PC-3 (cell line): ENCODE measurements at regions not wholly inside any gene's neighbourhood (a gene's known extent, or its start where the extent isn't known, plus 50 kb on each side); places are given as distances from the start of the nearest gene placed in this dataset.
"Not testable (repeated sequence)": the region's sequence is repeated elsewhere in the genome, so short reads cannot be mapped to it uniquely, and the experiment has no call there.

Experiments used
- ATAC-seq: fragments of 200-7000 bp; cut with Tn5 transposase; 2 replicates; pipeline ENCODE4 v1.9.1; 2020; ENCODE audit warnings: mild to moderate bottlenecking, moderate library complexity
- BruUV-seq: library from RNA; stranded (reverse); fragments of 400-500 nt; replicated peaks from 2 replicates; lab custom pipeline; 2021; lab: Mats Ljungman, UMichigan
- CTCF ChIA-PET: fragments of 300-600 bp; sonication (Branson Sonifier 250); formaldehyde crosslinking; loops from one replicate; lab custom pipeline; 2022; ENCODE audit warnings: antibody characterized with exemption; lab: Charles Lee
- POLR2A ChIA-PET: fragments of 300-600 bp; sonication (Branson Sonifier 250); formaldehyde crosslinking; loops from one replicate; lab custom pipeline; 2022; ENCODE audit warnings: antibody characterized with exemption; ENCODE audit not compliant: unreplicated experiment; lab: Charles Lee
- DNase-seq: peaks from one replicate; pipeline ENCODE4 v3.0.0-alpha.2; 2015
- H2AFZ ChIP-seq: fragments of 300-600 bp; sonication (generic); 2 replicates; pipeline ENCODE4 v1.6.0; 2016; ENCODE audit warnings: antibody characterized with exemption, low read length
- H3F3A ChIP-seq: fragments of 300-600 bp; sonication (generic); one replicate; pipeline ENCODE4 v1.6.0; 2017; ENCODE audit warnings: antibody characterized with exemption, low read length, control low read depth, mild to moderate bottlenecking; ENCODE audit not compliant: unreplicated experiment
- H3K27ac ChIP-seq: fragments of 300-600 bp; sonication (generic); 2 replicates; pipeline ENCODE4 v1.5.1; 2016; ENCODE audit warnings: mild to moderate bottlenecking, low read length
- H3K27me3 ChIP-seq: fragments of 300-600 bp; sonication (generic); 2 replicates; pipeline ENCODE4 v1.6.1; 2016; ENCODE audit warnings: low read length, mixed read lengths
- H3K36me3 ChIP-seq: fragments of 300-600 bp; sonication (generic); 2 replicates; pipeline ENCODE4 v1.6.1; 2016; ENCODE audit warnings: low read depth, mixed run types, low read length, mixed read lengths
- H3K4me1 ChIP-seq: fragments of 300-600 bp; sonication (generic); 2 replicates; pipeline ENCODE4 v1.5.1; 2016; ENCODE audit warnings: low read length; ENCODE audit not compliant: insufficient read depth
- H3K4me2 ChIP-seq: fragments of 300-600 bp; sonication (generic); 2 replicates; pipeline ENCODE4 v1.6.0; 2016; ENCODE audit warnings: low read length
- H3K4me3 ChIP-seq: fragments of 300-600 bp; sonication (generic); 2 replicates; pipeline ENCODE4 v1.5.1; 2016; ENCODE audit warnings: mild to moderate bottlenecking, low read length, mixed read lengths
- H3K79me2 ChIP-seq: fragments of 300-600 bp; sonication (generic); 2 replicates; pipeline ENCODE4 v1.6.1; 2017; ENCODE audit warnings: low read length, mixed read lengths
- H3K9ac ChIP-seq: fragments of 300-600 bp; sonication (generic); 2 replicates; pipeline ENCODE4 v1.6.0; 2016; ENCODE audit warnings: mild to moderate bottlenecking, low read length
- H3K9me2 ChIP-seq: fragments of 300-600 bp; sonication (generic); replicated peaks from 2 replicates; pipeline ENCODE4 v1.6.1; 2016; ENCODE audit warnings: mixed run types, low read length, mixed read lengths
- H3K9me3 ChIP-seq: fragments of 300-600 bp; sonication (generic); 2 replicates; pipeline ENCODE4 v1.6.1; 2016; ENCODE audit warnings: low read length, mixed read lengths
- H4K20me1 ChIP-seq: fragments of 300-600 bp; sonication (generic); 2 replicates; pipeline ENCODE4 v1.6.1; 2016; ENCODE audit warnings: low read length, mixed read lengths
- CTCF ChIP-seq: fragments of 300-600 bp; sonication (generic); conservative IDR thresholded peaks from 2 replicates; pipeline ENCODE4 v1.5.1; 2017; ENCODE audit warnings: antibody characterized with exemption, low read depth, mild to moderate bottlenecking, low read length
- EZH2 ChIP-seq: fragments of 300-600 bp; sonication (generic); IDR thresholded peaks from one replicate; pipeline ENCODE4 v1.6.1; 2017; ENCODE audit warnings: antibody characterized with exemption, mild to moderate bottlenecking, low read length; ENCODE audit not compliant: unreplicated experiment
- EZH2phosphoT487 ChIP-seq: fragments of 300-600 bp; sonication (generic); IDR thresholded peaks from 2 replicates; pipeline ENCODE4 v1.6.1; 2018; ENCODE audit warnings: mild to moderate bottlenecking, antibody characterized with exemption, low read length, borderline replicate concordance
- intact Hi-C: fragments of 100-400 bp; cut with micrococcal nuclease; formaldehyde crosslinking; loops from 2 replicates; pipeline ENCODE4 v1.9.0; 2023

GRCh38 chr5:56375011-56375410 is 141.9 kb upstream of the ANKRD55 start:
- Histone ChIP-seq H3K4me1 (no peaks in the 10 kb centered on the region), H3K4me3 (no peak overlapping the region), H3K4me2 (no peak overlapping the region), H3F3A (no peaks in the 10 kb centered on the region), H2AFZ (no peak overlapping the region), H3K9ac (no peak overlapping the region), H3K36me3 (no peaks in the 10 kb centered on the region), H3K9me2 (no peaks in the 10 kb centered on the region), H3K27ac (no peak overlapping the region), H4K20me1 (no peaks in the 10 kb centered on the region), H3K27me3 (no peaks in the 10 kb centered on the region), H3K79me2 (no peaks in the 10 kb centered on the region), H3K9me3 (no peaks in the 10 kb centered on the region)
- BruUV-seq, result no TSS peak
- TF ChIP-seq CTCF (no peak), EZH2 (no peak), EZH2phosphoT487 (no peak)
- no peak for ATAC-seq
- ChIA-PET POLR2A (no interaction called here), CTCF (no interaction called here)
- DNase-seq, result no peak
- intact Hi-C loops, result no loop called here

- H3K9ac ChIP-seq, H3K9me3 ChIP-seq, ATAC-seq, H3K79me2 ChIP-seq, H3K4me3 ChIP-seq, DNase-seq, H4K20me1 ChIP-seq, H3K36me3 ChIP-seq, BruUV-seq, H3K4me1 ChIP-seq, H3K27ac ChIP-seq, POLR2A ChIA-PET, H3K27me3 ChIP-seq, H3K9me2 ChIP-seq, H3K4me2 ChIP-seq, H3F3A ChIP-seq, H2AFZ ChIP-seq, CTCF ChIA-PET, intact Hi-C loops: not testable (repeated sequence)
These were observed 139.4 kb upstream of the ANKRD55 start for GRCh38 chr5:56372491-56372890.

GRCh38 chr5:56369361-56369811 is 136.3 kb upstream of the ANKRD55 start:
- DNase-seq, result no peak
- ChIA-PET CTCF (no interaction called here), POLR2A (no interaction called here)
- H2AFZ ChIP-seq, result no peak overlapping the region
- H3K36me3 ChIP-seq, result no peaks in the 10 kb centered on the region
- no peak overlapping the region for H3K27ac ChIP-seq
- no peaks in the 10 kb centered on the region for H3K9me2 ChIP-seq
- H3K27me3 ChIP-seq, result no peaks in the 10 kb centered on the region
- H3K4me2 ChIP-seq, result no peak overlapping the region
- no peak for ATAC-seq
- intact Hi-C loops, result no loop called here
- H3K79me2 ChIP-seq, result no peaks in the 10 kb centered on the region
- H3K9me3 ChIP-seq, result no peaks in the 10 kb centered on the region
- no peaks in the 10 kb centered on the region for H3F3A ChIP-seq
- BruUV-seq, result no TSS peak
- no peaks in the 10 kb centered on the region for H3K4me1 ChIP-seq
- no peak overlapping the region for H3K9ac ChIP-seq
- no peak for TF ChIP-seq EZH2phosphoT487
- no peak for TF ChIP-seq EZH2
- TF ChIP-seq CTCF, result no peak
- H4K20me1 ChIP-seq, result no peaks in the 10 kb centered on the region
- no peak overlapping the region for H3K4me3 ChIP-seq
